Upper lobe of left lung (tissue), 6 donors: ENCODE measurements at regions not wholly inside any gene's neighbourhood (a gene's known extent, or its start where the extent isn't known, plus 50 kb on each side); places are given as distances from the start of the nearest gene placed in this dataset.

Experiments
- ATAC-seq, 2 donors: fragments of 200-7000 bp; cut with Tn5 transposase; one replicate each; pipeline ENCODE4 v1.9.1; 2022; ENCODE audit warnings: mild to moderate bottlenecking in 2 of 2, moderate library complexity in 2 of 2; ENCODE audit not compliant: low FRiP score in 2 of 2
- DNase-seq, 2 donors: peaks; one replicate each; pipeline ENCODE4 v3.0.0-alpha.2; 2019 to 2020
- H3K27ac ChIP-seq, 4 donors: fragments of 200-600 bp; sonication (generic); one replicate each; pipeline ENCODE4 v1.5.1; 2016 to 2019
- H3K27me3 ChIP-seq, 4 donors: fragments of 200-600 bp; sonication (generic); one replicate each; pipeline ENCODE4 v1.5.1; 2017 to 2019
- H3K36me3 ChIP-seq, 4 donors: fragments of 200-600 bp; sonication (generic); one replicate each; pipeline ENCODE4 v1.5.1; 2016 to 2019
- H3K4me1 ChIP-seq, 4 donors: fragments of 200-600 bp; sonication (generic); one replicate each; pipeline ENCODE4 v1.5.1; 2018 to 2019
- H3K4me3 ChIP-seq, 4 donors: fragments of 200-600 bp; sonication (generic); one replicate each; pipeline ENCODE4 v1.5.1; 2017 to 2019; ENCODE audit warnings: mild to moderate bottlenecking in 2 of 4, moderate library complexity in 1 of 4
- H3K9me3 ChIP-seq, 4 donors: fragments of 200-600 bp; sonication (generic); one replicate each; pipeline ENCODE4 v1.5.1; 2018 to 2019
- CTCF ChIP-seq, 6 experiments: fragments of 450-650 bp in 4 of 6; fragments of 200-600 bp in 2 of 6; sonication (generic) in 2 of 6; IDR thresholded peaks; one replicate each; pipeline ENCODE4 v1.5.1; 2016 to 2019; ENCODE audit warnings: antibody characterized with exemption in 6 of 6
- EP300 ChIP-seq, 4 donors: sonication (generic); formaldehyde crosslinking; IDR thresholded peaks; one replicate each; pipeline ENCODE4 v1.5.1; 2017; ENCODE audit warnings: antibody characterized with exemption in 4 of 4, control low read depth in 2 of 4
- POLR2A ChIP-seq, 4 donors: fragments of 450-650 bp; IDR thresholded peaks; one replicate each; pipeline ENCODE4 v1.5.1; 2016 to 2017; ENCODE audit warnings: antibody characterized with exemption in 4 of 4, mild to moderate bottlenecking in 2 of 4
- POLR2AphosphoS5 ChIP-seq, 2 donors: sonication (generic); formaldehyde crosslinking; IDR thresholded peaks; one replicate each; pipeline ENCODE4 v1.5.1; 2017; ENCODE audit warnings: antibody characterized with exemption in 2 of 2
- WGBS, 2 donors: methylation state at CpG; one replicate each; pipeline ENCODE4 v1.1.5; 2017 to 2018; 5-methylcytosine and 5-hydroxymethylcytosine counted together
- donor health status: DM: no; HTN: no; CAD: no; lungs with moderate emphysema.
- donor health status: DM: no; HTN: yes; CAD: no; lungs with severe emphysema.

DNA sequence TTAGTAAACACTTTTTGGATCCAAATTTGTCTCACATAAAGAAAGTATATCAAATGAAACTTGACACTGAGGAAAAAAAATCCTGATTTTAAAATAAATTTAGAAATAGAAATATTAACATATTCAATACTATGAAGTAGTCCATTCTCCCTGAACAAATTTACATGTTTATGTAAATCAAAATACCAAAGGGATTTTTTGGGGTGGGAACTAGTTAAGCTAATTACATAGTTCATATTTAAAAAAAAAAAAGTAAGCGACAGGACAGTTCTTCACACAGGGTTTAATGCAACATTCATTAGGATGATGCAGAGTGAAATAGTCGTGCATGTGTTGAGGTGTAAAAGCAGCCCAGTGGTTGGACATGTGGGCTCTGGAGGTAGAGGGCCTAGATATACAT is 433.5 kb upstream of the B3GALT2 start:
- ATAC-seq (no peak), DNase-seq (no peak)
- WGBS, 2 donors, result 93 to 94% methylated on average over 2 of the region's 2 CpGs
- no peaks in the 10 kb centered on the region for H3K9me3 ChIP-seq
- H3K4me1 ChIP-seq, result no peaks in the 10 kb centered on the region
- H3K27me3 ChIP-seq, result no peaks in the 10 kb centered on the region
- TF ChIP-seq EP300 (IDR thresholded peaks at IDR 0.05) (no peak), POLR2AphosphoS5 (IDR thresholded peaks at IDR 0.05) (no peak), POLR2A (IDR thresholded peaks at IDR 0.05) (no peak), CTCF (IDR thresholded peaks at IDR 0.05) (no peak)
- H3K27ac ChIP-seq, result no peak overlapping the region
- no peak overlapping the region for H3K4me3 ChIP-seq
- H3K36me3 ChIP-seq, result no peaks in the 10 kb centered on the region

DNA sequence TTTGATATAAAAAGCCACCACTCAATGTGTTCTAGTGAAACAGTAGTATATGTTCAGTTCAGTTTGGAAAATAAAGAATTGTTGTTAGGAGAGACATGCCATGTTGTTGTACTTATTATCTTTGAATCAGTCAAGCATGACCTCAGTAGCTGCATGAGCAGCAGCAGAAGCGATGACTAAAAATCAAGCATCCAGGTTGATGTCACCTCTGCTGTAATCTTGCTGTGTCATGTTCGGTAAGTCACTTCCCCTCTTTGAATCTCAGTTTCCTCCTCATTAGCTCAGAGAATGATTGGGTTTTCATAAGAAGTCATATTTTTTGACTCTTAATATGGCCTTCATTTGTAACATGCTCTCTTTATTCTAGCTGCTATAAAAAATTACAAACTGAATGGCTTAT is 428.4 kb upstream of the B3GALT2 start:
- Histone ChIP-seq H3K27ac (no peak overlapping the region), H3K4me1 (no peaks in the 10 kb centered on the region), H3K36me3 (no peaks in the 10 kb centered on the region), H3K9me3 (no peaks in the 10 kb centered on the region), H3K27me3 (no peaks in the 10 kb centered on the region), H3K4me3 (no peak overlapping the region)
- ATAC-seq, result no peak
- WGBS, 2 donors, result 83 to 94% methylated on average over 2 of the region's 2 CpGs
- DNase-seq, result no peak
- TF ChIP-seq POLR2AphosphoS5 (IDR thresholded peaks at IDR 0.05), result no peak
- TF ChIP-seq POLR2A (IDR thresholded peaks at IDR 0.05), result no peak
- TF ChIP-seq EP300 (IDR thresholded peaks at IDR 0.05), result no peak
- no peak for TF ChIP-seq CTCF (IDR thresholded peaks at IDR 0.05)

- no peaks in the 10 kb centered on the region for H3K27me3 ChIP-seq
- DNase-seq, result no peak
- H3K36me3 ChIP-seq, result no peaks in the 10 kb centered on the region
- no peak overlapping the region for H3K4me3 ChIP-seq
- ATAC-seq, result no peak
- TF ChIP-seq EP300 (IDR thresholded peaks at IDR 0.05) (no peak), CTCF (IDR thresholded peaks at IDR 0.05) (no peak), POLR2AphosphoS5 (IDR thresholded peaks at IDR 0.05) (no peak), POLR2A (IDR thresholded peaks at IDR 0.05) (no peak)
- no peaks in the 10 kb centered on the region for H3K9me3 ChIP-seq
- no peak overlapping the region for H3K27ac ChIP-seq
- WGBS, 2 donors, result 88 to 89% methylated on average over 3 of the region's 3 CpGs
- H3K4me1 ChIP-seq, result no peaks in the 10 kb centered on the region
Observed at GRCh38 chr1:193614275-193614674, 427.9 kb upstream of the B3GALT2 start.

DNA sequence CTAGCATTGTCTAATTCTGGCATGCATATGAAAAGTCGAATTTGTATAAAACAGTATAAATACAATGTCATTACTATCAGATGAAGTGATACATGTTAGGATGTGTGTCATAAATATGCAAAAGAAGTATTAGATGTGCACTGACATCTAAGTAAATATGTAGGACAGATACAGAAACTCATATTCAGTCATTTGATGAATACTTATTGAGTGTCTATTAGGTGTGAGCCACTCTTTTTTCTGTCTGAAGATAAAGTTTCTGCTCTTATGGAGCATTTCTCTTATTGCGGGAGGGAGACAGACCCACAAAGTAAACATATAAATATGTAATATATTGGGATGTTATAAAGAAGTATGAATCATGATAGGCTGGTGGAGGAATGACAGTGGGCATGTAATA is 426.6 kb upstream of the B3GALT2 start:
- TF ChIP-seq EP300 (IDR thresholded peaks at IDR 0.05) (no peak), POLR2A (IDR thresholded peaks at IDR 0.05) (no peak), CTCF (IDR thresholded peaks at IDR 0.05) (no peak), POLR2AphosphoS5 (IDR thresholded peaks at IDR 0.05) (no peak)
- Histone ChIP-seq H3K4me1 (no peaks in the 10 kb centered on the region), H3K4me3 (no peak overlapping the region), H3K9me3 (no peaks in the 10 kb centered on the region), H3K27me3 (no peaks in the 10 kb centered on the region), H3K36me3 (no peaks in the 10 kb centered on the region), H3K27ac (no peak overlapping the region)
- DNase-seq, result no peak
- WGBS, 2 donors, result 64 to 78% methylated on average over 2 of the region's 2 CpGs
- ATAC-seq, result no peak

- Histone ChIP-seq H3K27ac (no peak overlapping the region), H3K27me3 (no peaks in the 10 kb centered on the region), H3K4me3 (no peak overlapping the region), H3K36me3 (no peaks in the 10 kb centered on the region), H3K4me1 (no peaks in the 10 kb centered on the region), H3K9me3 (no peaks in the 10 kb centered on the region)
- 59 to 77% methylated on average over 2 of the region's 2 CpGs for WGBS, 2 donors
- ATAC-seq (no peak), DNase-seq (no peak)
- no peak for TF ChIP-seq POLR2AphosphoS5 (IDR thresholded peaks at IDR 0.05)
- TF ChIP-seq CTCF (IDR thresholded peaks at IDR 0.05), result no peak
- TF ChIP-seq EP300 (IDR thresholded peaks at IDR 0.05), result no peak
- TF ChIP-seq POLR2A (IDR thresholded peaks at IDR 0.05), result no peak
Observed at GRCh38 chr1:193609592-193609991, 423.2 kb upstream of the B3GALT2 start.
